ENCODE measurements at regions not wholly inside any gene's neighbourhood (a gene's known extent, or its start where the extent isn't known, plus 50 kb on each side); places are given as distances from the start of the nearest gene placed in this dataset.

DNA sequence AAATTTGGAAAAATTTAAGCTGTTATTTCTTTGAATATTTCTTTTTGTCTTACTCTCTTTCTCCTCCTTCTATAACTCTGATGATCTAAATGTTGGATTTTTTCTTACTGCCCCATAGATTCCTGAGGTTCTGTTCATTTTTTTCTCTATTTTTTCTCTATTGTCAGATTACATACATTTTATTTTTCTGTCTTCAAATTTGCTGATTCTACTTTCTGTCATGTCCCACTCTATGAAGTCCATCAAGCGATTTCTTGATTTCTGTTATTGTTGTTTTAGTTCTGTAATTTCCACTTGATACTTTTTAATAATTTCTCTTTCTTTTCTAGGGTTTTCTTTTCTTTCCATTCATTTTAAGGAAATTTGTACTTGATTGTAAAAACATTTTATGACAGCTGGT lies 83.7 kb upstream of the THRB start:
- H3K4me3 ChIP-seq (ENCODE audit: low read length in 2 of 2) = no peak overlapping the region
- H3K4me1 ChIP-seq (ENCODE audit: control insufficient read depth in 2 of 2, insufficient read depth in 2 of 2, low read length in 2 of 2) = no peaks in the 10 kb centered on the region
- no peaks in the 10 kb centered on the region for H3K27me3 ChIP-seq (ENCODE audit: control insufficient read depth in 2 of 2, insufficient read depth in 1 of 2, low read length in 1 of 2)
- DNase-seq (ENCODE audit: low read depth in 6 of 9, low spot score in 9 of 9) = no peak
- H3K9me3 ChIP-seq (ENCODE audit: control insufficient read depth in 2 of 2, insufficient read depth in 1 of 2, low read length in 1 of 2) = no peaks in the 10 kb centered on the region
- H3K36me3 ChIP-seq (ENCODE audit: control insufficient read depth in 2 of 2, insufficient read depth in 2 of 2, low read length in 1 of 2) = no peaks in the 10 kb centered on the region
- no peak overlapping the region for H3K27ac ChIP-seq (ENCODE audit: low read depth in 1 of 2, low read length in 1 of 2)
- WGBS = 96% methylated on average over 1 of the region's 1 CpG

GRCh38 chr3:24578951-24579421 lies 84.3 kb upstream of the THRB start:
- no peaks in the 10 kb centered on the region for H3K4me1 ChIP-seq (ENCODE audit: control insufficient read depth in 2 of 2, insufficient read depth in 2 of 2, low read length in 2 of 2)
- no peaks in the 10 kb centered on the region for H3K9me3 ChIP-seq (ENCODE audit: control insufficient read depth in 2 of 2, insufficient read depth in 1 of 2, low read length in 1 of 2)
- DNase-seq (ENCODE audit: low read depth in 6 of 9, low spot score in 9 of 9) = no peak
- 90% methylated on average over 4 of the region's 4 CpGs for WGBS
- no peak overlapping the region for H3K4me3 ChIP-seq (ENCODE audit: low read length in 2 of 2)
- H3K27ac ChIP-seq (ENCODE audit: low read depth in 1 of 2, low read length in 1 of 2) = no peak overlapping the region
- no peaks in the 10 kb centered on the region for H3K27me3 ChIP-seq (ENCODE audit: control insufficient read depth in 2 of 2, insufficient read depth in 1 of 2, low read length in 1 of 2)
- H3K36me3 ChIP-seq (ENCODE audit: control insufficient read depth in 2 of 2, insufficient read depth in 2 of 2, low read length in 1 of 2) = no peaks in the 10 kb centered on the region

DNA sequence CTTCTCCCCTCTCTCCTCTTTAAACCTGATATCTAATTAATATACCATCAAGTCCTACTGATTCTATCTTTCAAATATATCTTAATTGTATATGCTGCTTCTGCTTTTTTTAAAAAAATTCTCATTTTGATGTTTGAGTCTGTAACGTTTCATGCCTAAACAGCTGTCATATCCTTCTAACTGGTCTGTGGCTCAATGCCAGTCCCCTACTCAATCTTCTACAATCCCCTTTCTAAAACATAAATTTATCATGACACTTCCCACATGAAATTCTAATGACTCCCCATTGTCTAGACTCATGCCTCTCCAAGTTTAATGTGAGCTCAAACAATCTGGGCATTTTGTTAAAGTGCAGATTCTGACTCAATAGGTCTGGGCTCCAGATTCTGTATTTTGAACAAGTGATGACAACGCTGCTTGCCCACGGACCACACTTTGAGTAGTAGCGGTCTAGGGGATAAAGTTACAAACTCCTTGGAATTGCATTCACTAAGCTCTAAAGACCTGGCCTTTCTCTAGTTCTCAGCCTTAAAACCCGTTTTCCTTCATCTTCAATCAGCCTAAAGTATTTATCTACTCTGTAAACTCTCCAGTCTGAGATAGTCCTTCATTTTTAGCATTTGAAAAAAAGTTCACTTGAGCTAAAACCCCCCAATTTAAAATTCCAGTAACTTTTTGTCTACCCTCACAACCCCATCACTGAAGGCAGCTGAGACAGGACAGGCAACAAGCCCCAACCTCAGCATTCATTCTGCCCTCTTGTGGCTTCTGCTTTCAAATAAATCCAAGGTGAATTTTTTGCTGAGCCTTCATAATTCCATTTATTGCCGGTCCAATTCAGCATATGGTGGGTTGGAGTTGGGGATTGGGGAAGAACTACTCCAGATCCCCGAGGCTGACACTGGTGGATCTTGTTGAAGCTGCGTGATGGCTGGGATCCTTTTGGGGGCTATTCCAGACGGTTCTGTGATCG lies 88.1 kb upstream of the THRB start:
- Histone ChIP-seq H3K4me1 (ENCODE audit: control insufficient read depth in 2 of 2, insufficient read depth in 2 of 2, low read length in 2 of 2) (no peaks in the 10 kb centered on the region), H3K4me3 (ENCODE audit: low read length in 2 of 2) (no peak overlapping the region), H3K36me3 (ENCODE audit: control insufficient read depth in 2 of 2, insufficient read depth in 2 of 2, low read length in 1 of 2) (no peaks in the 10 kb centered on the region), H3K9me3 (ENCODE audit: control insufficient read depth in 2 of 2, insufficient read depth in 1 of 2, low read length in 1 of 2) (no peaks in the 10 kb centered on the region), H3K27me3 (ENCODE audit: control insufficient read depth in 2 of 2, insufficient read depth in 1 of 2, low read length in 1 of 2) (no peaks in the 10 kb centered on the region), H3K27ac (ENCODE audit: low read depth in 1 of 2, low read length in 1 of 2) (no peak overlapping the region)
- no peak for DNase-seq (ENCODE audit: low read depth in 6 of 9, low spot score in 9 of 9)
- 89% methylated on average over 10 of the region's 10 CpGs for WGBS

DNA sequence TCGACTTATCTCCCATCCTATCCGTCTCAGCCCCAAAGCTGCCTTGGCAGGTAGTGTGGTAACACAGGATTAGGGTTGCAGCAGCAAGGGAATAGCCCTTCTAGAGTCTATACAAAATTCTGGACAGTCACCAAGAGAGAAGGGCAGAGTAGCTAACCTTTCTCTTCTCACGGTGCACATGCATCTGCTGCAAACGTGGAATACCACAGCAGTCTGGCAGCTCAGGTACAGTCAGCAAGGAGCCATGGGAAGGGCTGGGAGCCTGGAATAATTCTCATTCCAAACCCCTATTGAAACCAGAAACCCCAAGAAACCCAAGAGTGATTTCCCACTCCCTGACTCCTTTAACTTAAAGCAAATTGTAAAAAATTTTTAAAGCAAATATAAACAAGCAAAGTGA lies 92.3 kb upstream of the THRB start:
- H3K9me3 ChIP-seq (ENCODE audit: control insufficient read depth in 2 of 2, insufficient read depth in 1 of 2, low read length in 1 of 2) = no peaks in the 10 kb centered on the region
- no peaks in the 10 kb centered on the region for H3K36me3 ChIP-seq (ENCODE audit: control insufficient read depth in 2 of 2, insufficient read depth in 2 of 2, low read length in 1 of 2)
- no peaks in the 10 kb centered on the region for H3K27me3 ChIP-seq (ENCODE audit: control insufficient read depth in 2 of 2, insufficient read depth in 1 of 2, low read length in 1 of 2)
- no peaks in the 10 kb centered on the region for H3K4me1 ChIP-seq (ENCODE audit: control insufficient read depth in 2 of 2, insufficient read depth in 2 of 2, low read length in 2 of 2)
- H3K4me3 ChIP-seq (ENCODE audit: low read length in 2 of 2) = no peak overlapping the region
- DNase-seq (ENCODE audit: low read depth in 6 of 9, low spot score in 9 of 9) = no peak
- H3K27ac ChIP-seq (ENCODE audit: low read depth in 1 of 2, low read length in 1 of 2) = no peak overlapping the region
- 71% methylated on average over 4 of the region's 4 CpGs for WGBS

GRCh38 chr3:24588629-24589512 lies 94.2 kb upstream of the THRB start:
- Histone ChIP-seq H3K9me3 (ENCODE audit: control insufficient read depth in 2 of 2, insufficient read depth in 1 of 2, low read length in 1 of 2) (no peaks in the 10 kb centered on the region), H3K27ac (ENCODE audit: low read depth in 1 of 2, low read length in 1 of 2) (no peak overlapping the region)
- WGBS = 38% methylated on average over 6 of the region's 6 CpGs

DNA sequence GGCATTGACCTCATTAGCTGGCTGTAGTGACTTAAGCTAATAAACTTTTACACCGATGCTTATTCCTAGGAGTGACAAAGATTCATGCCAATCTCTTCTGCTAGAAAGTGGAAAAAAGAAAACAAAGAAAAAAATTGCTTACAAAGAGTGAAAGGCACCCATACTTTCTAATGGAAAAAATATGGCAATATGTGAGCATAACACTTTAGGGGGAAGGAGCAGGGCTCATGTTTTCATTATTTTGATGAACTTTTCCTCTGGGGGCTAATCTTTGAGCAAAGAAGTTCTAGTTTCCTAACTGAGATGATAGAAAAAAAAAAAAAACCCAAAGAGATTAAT lies 94.8 kb upstream of the THRB start:
- H3K4me3 ChIP-seq (ENCODE audit: low read length in 2 of 2) = no peak overlapping the region
- H3K9me3 ChIP-seq (ENCODE audit: control insufficient read depth in 2 of 2, insufficient read depth in 1 of 2, low read length in 1 of 2) = no peaks in the 10 kb centered on the region
- no peaks in the 10 kb centered on the region for H3K4me1 ChIP-seq (ENCODE audit: control insufficient read depth in 2 of 2, insufficient read depth in 2 of 2, low read length in 2 of 2)
- no peaks in the 10 kb centered on the region for H3K27me3 ChIP-seq (ENCODE audit: control insufficient read depth in 2 of 2, insufficient read depth in 1 of 2, low read length in 1 of 2)
- no peak overlapping the region for H3K27ac ChIP-seq (ENCODE audit: low read depth in 1 of 2, low read length in 1 of 2)
- 51% methylated on average over 1 of the region's 1 CpG for WGBS
- H3K36me3 ChIP-seq (ENCODE audit: control insufficient read depth in 2 of 2, insufficient read depth in 2 of 2, low read length in 1 of 2) = no peaks in the 10 kb centered on the region
- no peak for DNase-seq (ENCODE audit: low read depth in 6 of 9, low spot score in 9 of 9)

More at GRCh38 chr3:24588629-24589512, 94.2 kb upstream of the THRB start:
- no peaks in the 10 kb centered on the region for H3K36me3 ChIP-seq (ENCODE audit: control insufficient read depth in 2 of 2, insufficient read depth in 2 of 2, low read length in 1 of 2)
- no peaks in the 10 kb centered on the region for H3K4me1 ChIP-seq (ENCODE audit: control insufficient read depth in 2 of 2, insufficient read depth in 2 of 2, low read length in 2 of 2)
- H3K4me3 ChIP-seq (ENCODE audit: low read length in 2 of 2) = no peak overlapping the region
- no peaks in the 10 kb centered on the region for H3K27me3 ChIP-seq (ENCODE audit: control insufficient read depth in 2 of 2, insufficient read depth in 1 of 2, low read length in 1 of 2)
- no peak for DNase-seq (ENCODE audit: low read depth in 6 of 9, low spot score in 9 of 9)

GRCh38 chr3:24589931-24590880 lies 95.6 kb upstream of the THRB start:
- WGBS = 87% methylated on average over 3 of the region's 3 CpGs
- Histone ChIP-seq H3K9me3 (ENCODE audit: control insufficient read depth in 2 of 2, insufficient read depth in 1 of 2, low read length in 1 of 2) (no peaks in the 10 kb centered on the region), H3K4me3 (ENCODE audit: low read length in 2 of 2) (no peak overlapping the region), H3K4me1 (ENCODE audit: control insufficient read depth in 2 of 2, insufficient read depth in 2 of 2, low read length in 2 of 2) (no peaks in the 10 kb centered on the region), H3K27me3 (ENCODE audit: control insufficient read depth in 2 of 2, insufficient read depth in 1 of 2, low read length in 1 of 2) (no peaks in the 10 kb centered on the region), H3K36me3 (ENCODE audit: control insufficient read depth in 2 of 2, insufficient read depth in 2 of 2, low read length in 1 of 2) (no peaks in the 10 kb centered on the region), H3K27ac (ENCODE audit: low read depth in 1 of 2, low read length in 1 of 2) (no peak overlapping the region)
- DNase-seq (ENCODE audit: low read depth in 6 of 9, low spot score in 9 of 9) = no peak

DNA sequence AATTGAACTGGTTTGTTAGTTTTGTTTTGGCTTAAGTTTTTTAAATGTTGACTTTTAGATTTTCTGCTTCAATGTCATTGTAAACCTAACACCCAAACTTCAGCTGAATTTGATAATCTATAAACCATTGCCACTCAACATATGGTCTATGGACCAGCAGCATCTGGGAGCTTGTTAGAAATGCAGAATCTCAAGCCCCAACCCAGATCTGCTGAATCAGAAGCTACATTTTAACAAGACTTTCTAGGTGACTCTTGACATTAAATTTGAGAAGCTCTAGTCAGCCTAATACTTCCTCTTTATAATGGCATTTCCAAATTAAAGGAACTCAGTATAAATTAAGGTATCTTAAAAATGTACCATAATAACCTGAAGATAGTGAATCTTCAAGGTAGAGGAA lies 96.5 kb upstream of the THRB start:
- Histone ChIP-seq H3K36me3 (ENCODE audit: control insufficient read depth in 2 of 2, insufficient read depth in 2 of 2, low read length in 1 of 2) (no peaks in the 10 kb centered on the region), H3K27ac (ENCODE audit: low read depth in 1 of 2, low read length in 1 of 2) (no peak overlapping the region), H3K27me3 (ENCODE audit: control insufficient read depth in 2 of 2, insufficient read depth in 1 of 2, low read length in 1 of 2) (no peaks in the 10 kb centered on the region), H3K4me1 (ENCODE audit: control insufficient read depth in 2 of 2, insufficient read depth in 2 of 2, low read length in 2 of 2) (no peaks in the 10 kb centered on the region), H3K4me3 (ENCODE audit: low read length in 2 of 2) (no peak overlapping the region), H3K9me3 (ENCODE audit: control insufficient read depth in 2 of 2, insufficient read depth in 1 of 2, low read length in 1 of 2) (no peaks in the 10 kb centered on the region)
- DNase-seq (ENCODE audit: low read depth in 6 of 9, low spot score in 9 of 9) = no peak

Measured in thymus (tissue), 11 donors.